KOPT-K1 (cell line): ENCODE measurements at regions not wholly inside any gene's neighbourhood (a gene's known extent, or its start where the extent isn't known, plus 50 kb on each side); places are given as distances from the start of the nearest gene placed in this dataset.
"Not testable (repeated sequence)": the region's sequence is repeated elsewhere in the genome, so short reads cannot be mapped to it uniquely, and the experiment has no call there.

ENCODE experiments used
- H3K27ac ChIP-seq: fragments of 200-600 bp; sonication (generic); 2 replicates; pipeline ENCODE4 v1.5.1; 2016; ENCODE audit warnings: antibody characterized with exemption, mild to moderate bottlenecking, low read depth, low read length; ENCODE audit not compliant: poor library complexity, severe bottlenecking
- H3K36me3 ChIP-seq: fragments of 200-600 bp; sonication (generic); 2 replicates; pipeline ENCODE4 v1.5.1; 2017; ENCODE audit warnings: antibody characterized with exemption, mild to moderate bottlenecking, low read length, moderate library complexity; ENCODE audit not compliant: insufficient read depth
- H3K9me3 ChIP-seq: fragments of 200-600 bp; sonication (generic); 2 replicates; pipeline ENCODE4 v1.5.1; 2017; ENCODE audit warnings: antibody characterized with exemption, low read length, mild to moderate bottlenecking; ENCODE audit not compliant: insufficient read depth, poor library complexity, severe bottlenecking

GRCh38 chr15:69704700-69705099 is 252.1 kb downstream of the RPLP1 start:
- no peak overlapping the region for H3K27ac ChIP-seq
- no peaks in the 10 kb centered on the region for H3K36me3 ChIP-seq
- peaks cover 22% of the 10 kb centered on the region for H3K9me3 ChIP-seq

GRCh38 chr15:69706353-69707097 is 253.9 kb downstream of the RPLP1 start:
- Histone ChIP-seq H3K36me3 (no peaks in the 10 kb centered on the region), H3K27ac (no peak overlapping the region), H3K9me3 (peaks cover 22% of the 10 kb centered on the region)

- H3K27ac ChIP-seq, H3K36me3 ChIP-seq: not testable (repeated sequence)
- peaks cover 22% of the 10 kb centered on the region for H3K9me3 ChIP-seq
Measured at GRCh38 chr15:69707241-69707640, 254.6 kb downstream of the RPLP1 start.

GRCh38 chr15:69708436-69709122 is 256.0 kb downstream of the RPLP1 start:
- H3K27ac ChIP-seq, H3K36me3 ChIP-seq: not testable (repeated sequence)
- peaks cover 22% of the 10 kb centered on the region for H3K9me3 ChIP-seq

- H3K9me3 ChIP-seq: peaks cover 17% of the 10 kb centered on the region
- no peaks in the 10 kb centered on the region for H3K36me3 ChIP-seq
- peak overlapping the region; percentile 82 for H3K27ac ChIP-seq
Measured at GRCh38 chr15:69712991-69713390, 260.4 kb downstream of the RPLP1 start.

GRCh38 chr15:69713726-69714559 is 261.3 kb downstream of the RPLP1 start:
- peak overlapping the region; percentile 82 for H3K27ac ChIP-seq
- no peaks in the 10 kb centered on the region for H3K36me3 ChIP-seq
- peaks cover 8% of the 10 kb centered on the region for H3K9me3 ChIP-seq

- H3K36me3 ChIP-seq: no peaks in the 10 kb centered on the region
- no peaks in the 10 kb centered on the region for H3K9me3 ChIP-seq
- H3K27ac ChIP-seq: peak overlapping the region; percentile 82
Measured at GRCh38 chr15:69715210-69715609, 262.6 kb downstream of the RPLP1 start.

GRCh38 chr15:69718436-69718835 is 265.8 kb downstream of the RPLP1 start:
- Histone ChIP-seq H3K9me3 (peaks cover 3% of the 10 kb centered on the region), H3K27ac (peak overlapping the region; percentile 78), H3K36me3 (no peaks in the 10 kb centered on the region)

GRCh38 chr15:69718916-69719315 is 266.3 kb downstream of the RPLP1 start:
- no peaks in the 10 kb centered on the region for H3K36me3 ChIP-seq
- peaks cover 3% of the 10 kb centered on the region for H3K9me3 ChIP-seq
- peak overlapping the region; percentile 78 for H3K27ac ChIP-seq

GRCh38 chr15:69719527-69720240 is 267.1 kb downstream of the RPLP1 start:
- Histone ChIP-seq H3K36me3 (no peaks in the 10 kb centered on the region), H3K9me3 (peaks cover 3% of the 10 kb centered on the region), H3K27ac (peak overlapping the region; percentile 78)

GRCh38 chr15:69720536-69720935 is 267.9 kb downstream of the RPLP1 start:
- peak overlapping the region; percentile 78 for H3K27ac ChIP-seq
- H3K9me3 ChIP-seq: peaks cover 3% of the 10 kb centered on the region
- H3K36me3 ChIP-seq: no peaks in the 10 kb centered on the region

GRCh38 chr15:69722924-69723323 is 270.3 kb downstream of the RPLP1 start:
- Histone ChIP-seq H3K36me3 (no peaks in the 10 kb centered on the region), H3K9me3 (peaks cover 3% of the 10 kb centered on the region), H3K27ac (peak overlapping the region; percentile 26)

- H3K27ac ChIP-seq: peak overlapping the region; percentile 26
- no peaks in the 10 kb centered on the region for H3K36me3 ChIP-seq
Measured at GRCh38 chr15:69723404-69724096, 270.9 kb downstream of the RPLP1 start.

GRCh38 chr15:69724333-69724732 is 271.7 kb downstream of the RPLP1 start:
- H3K36me3 ChIP-seq: no peaks in the 10 kb centered on the region
- no peak overlapping the region for H3K27ac ChIP-seq
- H3K9me3 ChIP-seq: peaks cover 3% of the 10 kb centered on the region

More at GRCh38 chr15:69723404-69724096, 270.9 kb downstream of the RPLP1 start:
- H3K9me3 ChIP-seq: peaks cover 3% of the 10 kb centered on the region
